ENCODE measurements at regions not wholly inside any gene's neighbourhood (a gene's known extent, or its start where the extent isn't known, plus 50 kb on each side); places are given as distances from the start of the nearest gene placed in this dataset.

GRCh38 chr9:99319048-99319447, 97.0 kb downstream of the SEC61B start:
- H3K36me3 Mint-ChIP-seq = no peaks in the 10 kb centered on the region

DNA sequence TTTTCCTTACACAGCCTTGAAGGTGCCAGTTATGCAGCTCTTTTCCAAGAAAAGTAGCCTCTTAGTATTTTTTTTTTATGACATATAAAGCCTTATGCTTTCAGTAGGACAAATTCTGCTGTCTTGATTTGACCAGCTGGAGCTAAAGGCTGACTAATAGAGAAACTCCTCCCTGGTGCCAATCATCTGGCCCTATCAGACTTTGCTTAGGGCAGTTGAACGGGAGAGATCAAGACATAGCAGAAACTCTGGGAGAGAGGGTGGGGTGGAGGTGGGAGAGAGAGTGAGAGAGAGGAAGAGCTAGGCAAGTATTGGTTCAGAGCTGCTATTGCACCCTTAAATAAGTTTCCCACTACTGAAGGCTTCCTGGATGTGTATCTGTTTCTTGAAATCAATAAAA, 100.2 kb downstream of the SEC61B start:
- Mint-ChIP-seq H3K4me3 (no peak overlapping the region), H3K27me3 (ENCODE audit: low read depth) (no peaks in the 10 kb centered on the region), H3K4me1 (peaks cover 9% of the 10 kb centered on the region), H3K36me3 (no peaks in the 10 kb centered on the region), H3K27ac (no peak overlapping the region), H3K9me3 (peaks cover 6% of the 10 kb centered on the region)
- DNase-seq (ENCODE audit: low spot score) = no peak
- ATAC-seq = no peak; the same call in 1 of the 2 replicates
- TF ChIP-seq NFATC4 (CRISPR knock-in tag; IDR thresholded peaks at IDR 0.05) (no peak), ZNF317 (CRISPR knock-in tag; IDR thresholded peaks at IDR 0.05; ENCODE audit: borderline replicate concordance, low read depth) (no peak), MYBL2 (CRISPR knock-in tag; IDR thresholded peaks at IDR 0.05) (no peak), ARID4B (CRISPR knock-in tag; IDR thresholded peaks at IDR 0.05; ENCODE audit: borderline replicate concordance) (no peak), FOXJ3 (CRISPR knock-in tag; IDR thresholded peaks at IDR 0.05; ENCODE audit: borderline replicate concordance) (no peak), ZNF232 (CRISPR knock-in tag; IDR thresholded peaks at IDR 0.05) (no peak), NFE2L1 (CRISPR knock-in tag; IDR thresholded peaks at IDR 0.05) (no peak), PRRX2 (CRISPR knock-in tag; IDR thresholded peaks at IDR 0.05) (no peak), IRF2 (CRISPR knock-in tag; IDR thresholded peaks at IDR 0.05; ENCODE audit: borderline replicate concordance, low read depth) (no peak), ATF1 (CRISPR knock-in tag; IDR thresholded peaks at IDR 0.05) (no peak), NR3C1 (CRISPR knock-in tag; conservative IDR thresholded peaks at IDR 0.05; ENCODE audit: low read depth) (no peak), ZNF263 (CRISPR knock-in tag; IDR thresholded peaks at IDR 0.05; ENCODE audit: low read depth) (no peak)
- TF ChIP-seq, protein P1, sequence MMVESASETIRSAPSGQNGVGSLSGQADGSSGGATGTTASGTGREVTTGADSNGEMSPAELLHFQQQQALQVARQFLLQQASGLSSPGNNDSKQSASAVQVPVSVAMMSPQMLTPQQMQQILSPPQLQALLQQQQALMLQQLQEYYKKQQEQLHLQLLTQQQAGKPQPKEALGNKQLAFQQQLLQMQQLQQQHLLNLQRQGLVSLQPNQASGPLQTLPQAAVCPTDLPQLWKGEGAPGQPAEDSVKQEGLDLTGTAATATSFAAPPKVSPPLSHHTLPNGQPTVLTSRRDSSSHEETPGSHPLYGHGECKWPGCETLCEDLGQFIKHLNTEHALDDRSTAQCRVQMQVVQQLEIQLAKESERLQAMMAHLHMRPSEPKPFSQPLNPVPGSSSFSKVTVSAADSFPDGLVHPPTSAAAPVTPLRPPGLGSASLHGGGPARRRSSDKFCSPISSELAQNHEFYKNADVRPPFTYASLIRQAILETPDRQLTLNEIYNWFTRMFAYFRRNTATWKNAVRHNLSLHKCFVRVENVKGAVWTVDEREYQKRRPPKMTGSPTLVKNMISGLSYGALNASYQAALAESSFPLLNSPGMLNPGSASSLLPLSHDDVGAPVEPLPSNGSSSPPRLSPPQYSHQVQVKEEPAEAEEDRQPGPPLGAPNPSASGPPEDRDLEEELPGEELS (CRISPR knock-in tag; IDR thresholded peaks at IDR 0.05) = no peak
- CTCF ChIA-PET = no interaction called here
- POLR2A ChIA-PET = no interaction called here

More at GRCh38 chr9:99319048-99319447, 97.0 kb downstream of the SEC61B start:
- H3K4me3 Mint-ChIP-seq = no peak overlapping the region
- peaks cover 9% of the 10 kb centered on the region for H3K4me1 Mint-ChIP-seq
- DNase-seq (ENCODE audit: low spot score) (no peak), ATAC-seq (no peak)
- ChIA-PET CTCF (interaction anchor here (1.1 kb wide), 1 partner anchor 692 kb away, joined by 3 read pairs; no protein-coding TSS in a partner anchor), POLR2A (no interaction called here)
- no peak overlapping the region for H3K27ac Mint-ChIP-seq
- TF ChIP-seq CDX4 (CRISPR knock-in tag; IDR thresholded peaks at IDR 0.05; ENCODE audit: borderline replicate concordance) (no peak), ATF1 (CRISPR knock-in tag; IDR thresholded peaks at IDR 0.05) (no peak), KAT7 (CRISPR knock-in tag; IDR thresholded peaks at IDR 0.05; ENCODE audit: borderline replicate concordance) (no peak), STAT6 (CRISPR knock-in tag; conservative IDR thresholded peaks at IDR 0.05; ENCODE audit: low read depth) (no peak)
- peaks cover 10% of the 10 kb centered on the region for H3K9me3 Mint-ChIP-seq
- no peaks in the 10 kb centered on the region for H3K27me3 Mint-ChIP-seq (ENCODE audit: low read depth)

Data from WTC11 (cell line).